ENCODE measurements at regions not wholly inside any gene's neighbourhood (a gene's known extent, or its start where the extent isn't known, plus 50 kb on each side); places are given as distances from the start of the nearest gene placed in this dataset.

GRCh38 chr2:120455390-120455789 lies 109.5 kb downstream of the INHBB start:
- Histone ChIP-seq H3K27me3 (no peaks in the 10 kb centered on the region), H3K4me1 (no peaks in the 10 kb centered on the region), H3K36me3 (no peaks in the 10 kb centered on the region), H3K9me3 (peaks cover 0 to 19% of the 10 kb centered on the region in 2 donors), H3K4me3 (no peak overlapping the region), H3K27ac (no peak overlapping the region)
- DNase-seq (ENCODE audit: low spot score in 2 of 2): no peak
- intact Hi-C loops (cut with DNase I): no loop called here
- TF ChIP-seq CTCF (IDR thresholded peaks at IDR 0.05): no peak

- Histone ChIP-seq H3K27me3 (no peaks in the 10 kb centered on the region), H3K27ac (no peak overlapping the region), H3K9me3 (peaks cover 0 to 19% of the 10 kb centered on the region in 2 donors), H3K4me3 (no peak overlapping the region), H3K36me3 (no peaks in the 10 kb centered on the region), H3K4me1 (no peaks in the 10 kb centered on the region)
- intact Hi-C loops (cut with DNase I): no loop called here
- no peak for DNase-seq (ENCODE audit: low spot score in 2 of 2)
- TF ChIP-seq CTCF (IDR thresholded peaks at IDR 0.05): no peak
Observed at GRCh38 chr2:120456867-120457266, 110.9 kb downstream of the INHBB start.

- H3K4me1 ChIP-seq: no peaks in the 10 kb centered on the region
- H3K36me3 ChIP-seq: no peaks in the 10 kb centered on the region
- H3K27ac ChIP-seq: no peak overlapping the region
- DNase-seq (ENCODE audit: low spot score in 2 of 2): no peak
- no peak for TF ChIP-seq CTCF (IDR thresholded peaks at IDR 0.05)
- no peaks in the 10 kb centered on the region for H3K27me3 ChIP-seq
- intact Hi-C loops (cut with DNase I): no loop called here
- no peak overlapping the region for H3K4me3 ChIP-seq
- peaks cover 0 to 19% of the 10 kb centered on the region in 2 donors for H3K9me3 ChIP-seq
Observed at GRCh38 chr2:120460511-120460910, 114.6 kb downstream of the INHBB start.

- Histone ChIP-seq H3K27ac (no peak overlapping the region), H3K4me1 (no peaks in the 10 kb centered on the region), H3K36me3 (no peaks in the 10 kb centered on the region), H3K9me3 (peaks cover 0 to 19% of the 10 kb centered on the region in 2 donors), H3K27me3 (no peaks in the 10 kb centered on the region), H3K4me3 (no peak overlapping the region)
- TF ChIP-seq CTCF (IDR thresholded peaks at IDR 0.05): no peak
- DNase-seq (ENCODE audit: low spot score in 2 of 2): no peak
- intact Hi-C loops (cut with DNase I): no loop called here
Observed at GRCh38 chr2:120461092-120461491, 115.2 kb downstream of the INHBB start.

- Histone ChIP-seq H3K36me3 (no peaks in the 10 kb centered on the region), H3K4me3 (no peak overlapping the region), H3K27ac (no peak overlapping the region), H3K4me1 (no peaks in the 10 kb centered on the region), H3K9me3 (peaks cover 0 to 19% of the 10 kb centered on the region in 2 donors), H3K27me3 (no peaks in the 10 kb centered on the region)
- no peak for TF ChIP-seq CTCF (IDR thresholded peaks at IDR 0.05)
- no peak for DNase-seq (ENCODE audit: low spot score in 2 of 2)
- intact Hi-C loops (cut with DNase I): no loop called here
Observed at GRCh38 chr2:120461546-120462537, 115.9 kb downstream of the INHBB start.

Data from ascending aorta (tissue), 2 donors.